ENCODE measurements at regions not wholly inside any gene's neighbourhood (a gene's known extent, or its start where the extent isn't known, plus 50 kb on each side); places are given as distances from the start of the nearest gene placed in this dataset.

DNA sequence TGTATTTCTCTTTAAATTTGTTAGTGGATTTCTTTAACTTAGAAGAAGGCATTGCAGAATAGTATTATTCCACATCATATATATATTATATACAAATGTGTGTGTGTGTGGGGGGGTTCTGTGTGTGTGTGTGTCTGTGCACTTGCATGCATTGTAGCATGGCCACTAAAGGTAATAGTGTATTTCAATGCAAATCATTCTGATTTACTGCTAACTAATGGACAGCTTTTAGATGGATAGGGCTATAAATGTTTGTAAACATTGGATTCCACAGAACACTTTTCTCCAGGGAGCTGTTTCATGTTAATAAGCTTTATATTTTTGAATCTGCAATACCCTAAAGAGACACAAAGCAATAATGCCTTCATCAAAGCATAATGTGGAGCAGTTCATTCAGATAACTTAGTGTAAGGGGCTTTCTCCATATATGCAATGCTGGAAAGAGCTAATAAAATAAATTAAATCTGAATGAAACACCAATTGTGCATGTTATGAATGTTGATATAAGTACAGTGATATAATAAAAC, 496.7 kb upstream of the CDH9 start:
- H2BK12ac ChIP-seq (ENCODE audit: insufficient read length, low read depth, low read length), result no peak overlapping the region
- H3K36me3 Mint-ChIP-seq (ENCODE audit: insufficient read depth in 1 of 3, low read depth in 3 of 3), result 0 out of 7 replicates have a peak, but pooled peaks cover 0 to 6% (median 0%) of the 10 kb centered on the region in 3 experiments

More for the DNA sequence above, 496.7 kb upstream of the CDH9 start:
- Histone ChIP-seq H3T11ph (ENCODE audit: low read length) (no peak overlapping the region), H3K14ac (ENCODE audit: insufficient read depth, low read length) (no peak overlapping the region), H3K79me1 (ENCODE audit: insufficient read depth, low read depth, low read length, poor library complexity, severe bottlenecking) (no peaks in the 10 kb centered on the region), H3K18ac (ENCODE audit: insufficient read length, low read depth, low read length) (no peak overlapping the region), H3K27me3 (ENCODE audit: insufficient read depth, low read length) (no peaks in the 10 kb centered on the region), H4K20me1 (ENCODE audit: control insufficient read depth, insufficient read depth, insufficient read length) (no peaks in the 10 kb centered on the region), H2BK20ac (ENCODE audit: low read depth, low read length, poor library complexity, severe bottlenecking) (no peak overlapping the region), H3K79me2 (ENCODE audit: insufficient read depth, low read length) (no peaks in the 10 kb centered on the region), H4K91ac (ENCODE audit: insufficient read length, low read depth, low read length) (no peak overlapping the region), H3K9ac (ENCODE audit: extremely low read depth, insufficient read length, low read length) (no peak overlapping the region), H4K5ac (ENCODE audit: insufficient read length, low read depth, low read length) (no peak overlapping the region), H2BK120ac (ENCODE audit: low read depth, low read length, poor library complexity, severe bottlenecking) (no peak overlapping the region), H2BK15ac (ENCODE audit: low read depth, low read length) (no peak overlapping the region), H3K56ac (ENCODE audit: insufficient read length, low read depth, low read length) (no peak overlapping the region), H3K23ac (ENCODE audit: insufficient read length, low read depth, low read length) (no peak overlapping the region), H2AK5ac (ENCODE audit: insufficient read length, low read length) (no peak overlapping the region), H4K8ac (replicated peaks; ENCODE audit: insufficient read length, low read depth, low read length) (no peak overlapping the region), H3K4me1 (ENCODE audit: insufficient read depth, low read length) (peaks cover 4% of the 10 kb centered on the region; the same call in 1 of the 2 replicates), H2AFZ (ENCODE audit: low read length) (no peak overlapping the region), H3K4ac (ENCODE audit: low read depth, low read length) (no peak overlapping the region), H2BK5ac (ENCODE audit: insufficient read length, low read length) (no peak overlapping the region), H3K4me2 (ENCODE audit: insufficient read depth, insufficient read length, low read length) (no peak overlapping the region), H3K23me2 (ENCODE audit: insufficient read length, low read depth, low read length, poor library complexity, severe bottlenecking) (no peaks in the 10 kb centered on the region), H3K9me3 (ENCODE audit: control insufficient read depth, low read depth, low read length) (no peaks in the 10 kb centered on the region), H3K27ac (ENCODE audit: insufficient read length, low read depth, low read length) (no peak overlapping the region)
- Mint-ChIP-seq H3K4me1 (peaks cover 7 to 11% of the 10 kb centered on the region in 2 experiments), H3K4me3 (no peak overlapping the region), H3K27ac (no peak overlapping the region), H3K27me3 (ENCODE audit: low read depth) (no peaks in the 10 kb centered on the region), H3K9me3 (no peaks in the 10 kb centered on the region)
- no peak for DNase-seq
- TF ChIP-seq CTCF (conservative IDR thresholded peaks at IDR 0.05), result no peak

All from H9 (cell line).